MM.1S (cell line): ENCODE measurements at regions not wholly inside any gene's neighbourhood (a gene's known extent, or its start where the extent isn't known, plus 50 kb on each side); places are given as distances from the start of the nearest gene placed in this dataset.

Source experiments
- CTCF ChIP-seq: fragments of 300-600 bp; sonication (generic); IDR thresholded peaks from 2 replicates; pipeline ENCODE4 v1.5.1; 2016; ENCODE audit warnings: antibody characterized with exemption, low read length, mixed read lengths
- EZH2 ChIP-seq: fragments of 300-600 bp; sonication (generic); optimal IDR thresholded peaks from 2 replicates; pipeline ENCODE3; 2017; ENCODE audit warnings: low read depth, mild to moderate bottlenecking, antibody characterized with exemption, low read length, mixed read lengths
- EZH2phosphoT487 ChIP-seq: fragments of 300-600 bp; sonication (generic); IDR thresholded peaks from 2 replicates; pipeline ENCODE4 v1.6.1; 2018; ENCODE audit warnings: antibody characterized with exemption, low read length

- TF ChIP-seq CTCF (no peak), EZH2phosphoT487 (no peak), EZH2 (no peak)
Measured at GRCh38 chr4:33080275-33080674, 2360.1 kb downstream of the PCDH7 start.
